Activated naive CD4-positive, alpha-beta T cell treated with anti-CD3 and anti-CD28 coated beads, Interleukin-2, amount 50 U/mL, for 72 hours (primary cell): ENCODE measurements at regions not wholly inside any gene's neighbourhood (a gene's known extent, or its start where the extent isn't known, plus 50 kb on each side); places are given as distances from the start of the nearest gene placed in this dataset.
"Not testable (repeated sequence)": the region's sequence is repeated elsewhere in the genome, so short reads cannot be mapped to it uniquely, and the experiment has no call there.

Experiments
- ATAC-seq, 2 donors: fragments of 150-1000 bp; cut with Tn5 transposase; 2 replicates each; pipeline ENCODE4 v1.10.0; 2021; ENCODE audit warnings: mild to moderate bottlenecking in 2 of 2, moderate library complexity in 2 of 2
- DNase-seq, 2 donors: peaks; one replicate each; pipeline ENCODE4 v3.0.0; 2021 to 2022; ENCODE audit warnings: low spot score in 2 of 2
- H3K27ac Mint-ChIP-seq, 2 donors: one replicate each; pipeline ENCODE4 v1.8.0; 2022; ENCODE audit warnings: mild to moderate bottlenecking in 2 of 2, mixed read lengths in 2 of 2
- H3K36me3 Mint-ChIP-seq, 2 donors: one replicate each; pipeline ENCODE4 v1.8.0; 2022; ENCODE audit warnings: mixed read lengths in 2 of 2
- H3K9me3 Mint-ChIP-seq, 2 donors: one replicate each; pipeline ENCODE4 v1.8.0; 2022; ENCODE audit warnings: mixed read lengths in 2 of 2

GRCh38 chr1:238753252-238753651, 633.1 kb upstream of the CHRM3 start:
- Mint-ChIP-seq H3K36me3 (no peaks in the 10 kb centered on the region), H3K27ac (no peak overlapping the region), H3K9me3 (peaks cover 14 to 17% of the 10 kb centered on the region in 2 donors)
- DNase-seq (no peak), ATAC-seq (no peak)

DNA sequence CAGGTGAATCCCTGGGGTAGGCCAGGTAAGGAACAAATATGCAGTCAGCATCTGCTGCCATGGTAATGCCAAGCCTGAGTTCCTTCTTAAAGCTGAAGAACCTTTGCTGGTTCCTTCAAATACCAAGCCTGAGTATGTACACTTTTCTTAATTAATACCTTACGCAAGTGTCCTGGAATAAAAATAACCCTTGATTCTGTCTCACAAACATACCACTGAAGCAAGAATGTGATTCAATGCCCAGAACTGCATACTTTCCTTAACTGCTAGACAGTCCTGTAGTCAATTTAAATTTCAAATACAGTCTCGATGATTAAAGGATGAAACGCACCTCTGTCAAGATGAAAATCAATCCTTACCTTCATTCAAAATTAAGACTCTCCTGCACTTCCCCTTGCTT, 634.0 kb upstream of the CHRM3 start:
- Mint-ChIP-seq H3K36me3 (no peaks in the 10 kb centered on the region), H3K9me3 (peaks cover 14 to 18% of the 10 kb centered on the region in 2 donors), H3K27ac (no peak overlapping the region)
- no peak for DNase-seq
- ATAC-seq, result no peak

DNA sequence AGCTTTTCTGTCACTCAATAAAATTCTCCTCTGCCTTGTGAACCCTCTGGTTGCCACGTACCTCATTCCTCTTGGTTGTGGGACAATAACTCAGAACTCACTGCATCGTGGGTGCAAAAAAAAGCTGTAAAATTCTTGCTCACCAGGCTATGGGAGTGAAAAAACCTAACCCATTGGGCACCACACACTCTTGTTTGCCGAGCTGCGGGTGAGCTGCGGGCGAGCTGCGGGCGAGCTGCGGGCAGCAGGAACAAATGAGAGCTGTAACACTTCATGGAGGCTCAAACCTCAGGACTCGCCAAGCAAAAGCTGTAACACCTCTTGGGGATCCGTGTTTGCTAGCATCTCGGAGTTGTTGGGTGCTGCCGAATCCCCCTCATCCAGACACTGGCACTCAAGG, 641.3 kb upstream of the CHRM3 start:
- ATAC-seq (no peak), DNase-seq (no peak)
- no peaks in the 10 kb centered on the region for H3K36me3 Mint-ChIP-seq
- H3K27ac Mint-ChIP-seq, result no peak overlapping the region
- H3K9me3 Mint-ChIP-seq, result peaks cover 5 to 12% of the 10 kb centered on the region in 2 donors

DNA sequence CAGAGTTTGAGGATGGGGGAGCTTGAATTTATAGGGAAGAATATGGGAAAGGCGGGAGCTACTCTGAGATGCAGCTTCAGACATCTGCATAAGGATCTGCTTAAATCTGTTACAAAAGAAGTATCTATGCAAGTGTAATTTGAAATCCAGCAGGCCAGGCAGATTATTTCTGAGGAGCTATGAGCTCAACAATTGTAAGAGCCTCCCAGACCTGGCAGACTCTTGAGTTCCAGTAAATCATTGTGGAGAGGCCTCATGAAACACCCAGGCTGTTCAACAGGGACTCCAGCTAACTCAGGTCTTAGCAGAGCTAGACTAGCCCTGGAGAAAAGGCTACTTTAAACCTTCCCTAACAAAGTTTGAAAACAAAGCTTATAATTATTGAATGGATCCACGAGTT, 647.5 kb upstream of the CHRM3 start:
- no peaks in the 10 kb centered on the region for H3K36me3 Mint-ChIP-seq
- ATAC-seq, result no peak
- no peak overlapping the region for H3K27ac Mint-ChIP-seq
- peaks cover 4 to 8% of the 10 kb centered on the region in 2 donors for H3K9me3 Mint-ChIP-seq
- no peak for DNase-seq

DNA sequence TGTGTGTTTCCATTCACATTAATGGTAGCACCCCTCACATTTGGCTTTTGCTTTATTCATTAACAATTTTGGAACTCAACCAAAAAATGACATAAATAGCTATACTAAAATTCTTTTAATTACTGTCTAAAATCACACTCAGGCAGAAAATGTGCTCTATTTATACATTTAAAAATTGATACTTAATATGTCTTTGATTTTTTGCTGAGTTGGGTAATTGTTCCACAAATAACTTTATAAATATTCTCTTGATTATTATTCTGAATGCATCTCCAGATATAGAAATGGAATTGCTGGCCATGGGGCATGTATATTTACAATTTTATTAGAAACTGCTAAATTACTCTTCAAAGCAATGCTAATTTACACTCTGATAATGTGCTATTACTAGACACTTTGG, 658.7 kb upstream of the CHRM3 start:
- Mint-ChIP-seq H3K27ac (no peak overlapping the region), H3K36me3 (no peaks in the 10 kb centered on the region), H3K9me3 (peaks cover 3 to 5% of the 10 kb centered on the region in 2 donors)
- no peak for DNase-seq
- no peak for ATAC-seq

- no peaks in the 10 kb centered on the region for H3K36me3 Mint-ChIP-seq
- DNase-seq, result no peak
- no peak overlapping the region for H3K27ac Mint-ChIP-seq
- ATAC-seq, result no peak
- H3K9me3 Mint-ChIP-seq, result peaks cover 13 to 23% of the 10 kb centered on the region in 2 donors
These were observed 663.6 kb upstream of the CHRM3 start for GRCh38 chr1:238722812-238723211.

DNA sequence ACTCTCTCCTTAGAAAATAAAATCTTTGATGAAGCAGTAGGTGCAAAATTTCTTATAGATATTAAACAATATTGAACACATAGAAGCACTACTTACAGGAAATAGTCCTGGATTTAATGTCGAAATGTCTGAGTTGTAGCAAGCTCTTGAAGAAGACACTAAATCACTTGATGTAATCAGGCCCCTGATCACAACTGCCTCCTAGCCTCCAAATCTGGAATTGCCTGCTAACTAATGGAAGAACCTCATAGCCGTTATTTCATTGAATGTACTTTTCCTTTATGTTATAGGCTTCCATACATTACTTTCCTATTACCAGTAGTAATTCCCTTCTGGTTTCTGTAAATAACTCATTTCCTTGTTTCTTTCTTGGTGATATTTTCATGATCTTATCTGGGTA, 675.7 kb upstream of the CHRM3 start:
- ATAC-seq (no peak), DNase-seq (no peak)
- H3K36me3 Mint-ChIP-seq, result no peaks in the 10 kb centered on the region
- peaks cover 0 to 3% of the 10 kb centered on the region in 2 donors for H3K9me3 Mint-ChIP-seq
- H3K27ac Mint-ChIP-seq, result no peak overlapping the region

GRCh38 chr1:238701024-238701423, 685.3 kb upstream of the CHRM3 start:
- H3K27ac Mint-ChIP-seq, result no peak overlapping the region
- DNase-seq, result no peak
- H3K36me3 Mint-ChIP-seq, result no peaks in the 10 kb centered on the region
- H3K9me3 Mint-ChIP-seq, result peaks cover 8 to 9% of the 10 kb centered on the region in 2 donors
- no peak for ATAC-seq

DNA sequence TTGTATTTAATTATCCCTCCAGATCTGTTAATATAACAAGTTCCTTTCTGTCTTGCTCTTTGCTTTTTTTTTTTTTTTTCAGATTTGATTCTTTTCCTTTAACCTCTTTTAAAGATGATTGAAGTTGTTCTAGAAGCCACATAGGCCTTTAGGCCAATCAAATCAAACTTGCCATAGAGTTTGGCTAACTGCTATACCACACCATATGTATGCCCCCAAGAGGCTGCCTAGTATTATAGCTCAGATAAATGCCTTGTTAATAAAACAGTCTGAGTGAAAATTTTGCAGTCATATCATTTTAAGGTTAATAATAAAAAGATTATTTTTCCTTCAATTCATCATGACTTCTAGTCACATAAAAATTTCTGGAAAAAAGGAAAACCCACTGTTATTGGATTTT, 696.0 kb upstream of the CHRM3 start:
- no peak overlapping the region for H3K27ac Mint-ChIP-seq
- H3K36me3 Mint-ChIP-seq, result no peaks in the 10 kb centered on the region
- H3K9me3 Mint-ChIP-seq, result peaks cover 23% of the 10 kb centered on the region in 2 donors
- DNase-seq (no peak), ATAC-seq (no peak)

DNA sequence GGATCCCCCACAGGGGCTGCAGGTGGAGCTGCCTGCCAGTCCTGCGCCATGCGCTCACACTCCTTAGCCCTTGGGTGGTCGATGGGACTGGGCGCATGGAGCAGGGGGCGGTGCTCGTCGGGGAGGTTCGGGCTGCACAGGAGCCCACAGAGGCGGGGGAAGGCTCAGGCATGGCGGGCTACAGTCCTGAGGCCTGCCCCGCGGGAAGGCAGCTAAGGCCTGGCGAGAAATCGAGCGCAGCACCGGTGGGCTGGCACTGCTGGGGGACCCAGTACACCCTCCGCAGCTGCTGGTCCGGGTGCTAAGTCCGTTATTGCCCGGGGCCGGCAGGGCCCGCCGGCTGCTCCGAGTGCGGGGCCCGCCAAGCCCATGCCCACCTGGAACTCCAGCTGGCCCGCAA, 701.8 kb upstream of the CHRM3 start:
- not testable (repeated sequence) for ATAC-seq, DNase-seq, H3K27ac Mint-ChIP-seq
- H3K9me3 Mint-ChIP-seq, result peaks cover 18 to 27% of the 10 kb centered on the region in 2 donors
- H3K36me3 Mint-ChIP-seq, result peaks cover 0 to 15% of the 10 kb centered on the region in 2 donors

DNA sequence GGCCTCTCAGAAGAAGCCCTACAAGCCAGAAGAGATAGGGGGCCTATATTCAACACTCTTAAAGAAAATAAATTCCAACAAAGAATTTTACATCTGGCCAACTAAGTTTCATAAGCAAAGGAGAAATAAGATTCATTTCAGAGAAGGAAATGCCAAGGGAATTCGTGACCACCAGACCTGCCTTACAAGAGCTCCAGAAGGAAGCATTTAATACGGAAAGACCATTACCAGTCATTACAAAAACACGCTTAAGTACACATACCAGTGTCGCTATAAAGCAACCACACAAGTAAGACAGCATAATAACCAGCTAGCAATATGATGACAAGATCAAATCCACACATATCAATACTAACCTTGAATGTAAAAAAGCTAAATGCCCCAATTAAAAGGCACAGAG, 704.9 kb upstream of the CHRM3 start:
- H3K36me3 Mint-ChIP-seq, result peaks cover 0 to 15% of the 10 kb centered on the region in 2 donors
- H3K9me3 Mint-ChIP-seq, result peaks cover 15 to 27% of the 10 kb centered on the region in 2 donors
- no peak for ATAC-seq
- H3K27ac Mint-ChIP-seq, result no peak overlapping the region
- DNase-seq, result no peak

- no peak for ATAC-seq
- H3K9me3 Mint-ChIP-seq, result peaks cover 18 to 25% of the 10 kb centered on the region in 2 donors
- H3K27ac Mint-ChIP-seq, result no peak overlapping the region
- DNase-seq, result no peak
- peaks cover 0 to 15% of the 10 kb centered on the region in 2 donors for H3K36me3 Mint-ChIP-seq
These were observed 705.3 kb upstream of the CHRM3 start for GRCh38 chr1:238681021-238681420.

GRCh38 chr1:238677567-238677966, 708.8 kb upstream of the CHRM3 start:
- no peak for DNase-seq
- Mint-ChIP-seq H3K9me3 (peaks cover 8 to 10% of the 10 kb centered on the region in 2 donors), H3K27ac (no peak overlapping the region), H3K36me3 (no peaks in the 10 kb centered on the region)
- ATAC-seq, result no peak

GRCh38 chr1:238675221-238675620, 711.1 kb upstream of the CHRM3 start:
- ATAC-seq (no peak), DNase-seq (no peak)
- Mint-ChIP-seq H3K36me3 (no peaks in the 10 kb centered on the region), H3K27ac (no peak overlapping the region), H3K9me3 (peaks cover 0 to 4% of the 10 kb centered on the region in 2 donors)

DNA sequence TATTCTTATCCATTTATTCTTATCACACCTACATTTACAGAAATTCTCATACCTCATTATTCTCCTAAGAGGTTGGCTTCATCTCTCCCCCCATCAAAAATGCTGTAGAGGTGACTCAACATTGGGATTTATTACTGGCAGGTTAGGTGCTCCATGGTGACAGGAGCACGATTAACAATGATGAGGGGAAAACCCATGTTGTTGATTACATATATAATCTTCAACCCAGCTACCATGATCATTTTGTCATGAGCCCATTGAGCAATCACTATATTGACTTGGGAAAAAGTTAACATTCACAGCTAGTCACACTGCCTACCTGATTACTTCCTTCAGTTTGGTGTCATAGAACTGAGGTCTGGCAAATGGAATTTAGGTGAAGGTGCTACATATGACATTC, 712.1 kb upstream of the CHRM3 start:
- H3K36me3 Mint-ChIP-seq, result no peaks in the 10 kb centered on the region
- DNase-seq (no peak), ATAC-seq (no peak)
- no peak overlapping the region for H3K27ac Mint-ChIP-seq
- H3K9me3 Mint-ChIP-seq, result peaks cover 0 to 4% of the 10 kb centered on the region in 2 donors

GRCh38 chr1:238673561-238673960, 712.8 kb upstream of the CHRM3 start:
- ATAC-seq, result no peak

GRCh38 chr1:238672806-238673205, 713.6 kb upstream of the CHRM3 start:
- peaks cover 0 to 4% of the 10 kb centered on the region in 2 donors for H3K9me3 Mint-ChIP-seq
- H3K36me3 Mint-ChIP-seq, result no peaks in the 10 kb centered on the region
- DNase-seq (no peak), ATAC-seq (no peak)
- no peak overlapping the region for H3K27ac Mint-ChIP-seq

More at GRCh38 chr1:238673561-238673960, 712.8 kb upstream of the CHRM3 start:
- Mint-ChIP-seq H3K9me3 (peaks cover 0 to 4% of the 10 kb centered on the region in 2 donors), H3K36me3 (no peaks in the 10 kb centered on the region), H3K27ac (no peak overlapping the region)
- DNase-seq, result no peak

DNA sequence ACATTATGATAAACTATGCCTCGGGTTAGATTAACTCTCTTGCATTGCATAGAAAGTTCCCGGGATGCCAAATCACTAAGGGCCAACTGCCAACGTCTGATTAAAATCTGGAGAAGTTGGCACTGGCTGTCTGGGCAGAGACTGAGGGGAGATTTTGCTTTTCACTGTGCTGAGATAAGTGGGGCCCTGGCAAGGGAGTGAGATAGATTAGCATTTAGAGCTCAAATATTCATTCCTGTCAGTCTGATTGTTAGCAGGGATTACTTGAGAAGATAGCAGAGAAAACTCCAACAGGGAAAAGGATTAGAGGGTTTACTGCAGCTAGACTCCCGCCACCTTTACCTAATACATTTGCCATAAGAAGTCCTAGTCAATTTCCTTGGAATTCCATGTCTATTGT, 714.1 kb upstream of the CHRM3 start:
- Mint-ChIP-seq H3K9me3 (peaks cover 0 to 4% of the 10 kb centered on the region in 2 donors), H3K36me3 (no peaks in the 10 kb centered on the region), H3K27ac (no peak overlapping the region)
- no peak for DNase-seq
- ATAC-seq, result no peak

DNA sequence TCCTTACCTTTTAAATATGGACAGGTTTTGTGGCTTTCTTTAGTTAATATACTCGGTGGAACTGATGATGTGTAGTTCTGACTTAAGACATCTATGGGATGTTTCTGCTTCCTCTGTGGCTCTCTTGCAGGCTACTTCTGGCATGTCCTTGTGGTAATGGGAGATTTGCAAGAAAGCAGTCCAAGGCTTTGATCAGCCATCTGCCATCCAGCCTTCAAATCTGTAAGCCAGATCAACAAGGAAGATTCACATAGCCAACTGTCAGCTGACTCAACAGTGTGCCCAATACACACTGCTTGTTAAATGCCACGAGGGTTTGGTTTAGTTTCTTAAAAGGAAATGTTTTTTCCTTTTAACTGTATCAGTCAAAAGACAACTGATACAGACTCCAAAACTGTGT, 722.2 kb upstream of the CHRM3 start:
- Mint-ChIP-seq H3K9me3 (peaks cover 5% of the 10 kb centered on the region in 2 donors), H3K36me3 (no peaks in the 10 kb centered on the region), H3K27ac (no peak overlapping the region)
- no peak for ATAC-seq
- no peak for DNase-seq
